Right cardiac atrium (tissue), 5 donors: ENCODE measurements at regions not wholly inside any gene's neighbourhood (a gene's known extent, or its start where the extent isn't known, plus 50 kb on each side); places are given as distances from the start of the nearest gene placed in this dataset.
"Not testable (repeated sequence)": the region's sequence is repeated elsewhere in the genome, so short reads cannot be mapped to it uniquely, and the experiment has no call there.

Experiments
- ATAC-seq, 2 donors: fragments of 200-7000 bp; cut with Tn5 transposase; one replicate each; pipeline versions ENCODE4 v1.8.0 to v1.9.1; 2020; ENCODE audit warnings: moderate library complexity in 2 of 2, mild to moderate bottlenecking in 1 of 2
- DNase-seq, 3 donors: peaks; one replicate each; pipeline ENCODE4 v3.0.0-alpha.2; 2020
- H3K27ac ChIP-seq: one replicate; pipeline ENCODE4 v1.5.1; 2013; ENCODE audit warnings: mild to moderate bottlenecking, low read length, control low read depth, moderate library complexity
- H3K27me3 ChIP-seq: one replicate; pipeline ENCODE4 v1.6.1; 2013; ENCODE audit not compliant: control insufficient read depth, insufficient read depth
- H3K4me1 ChIP-seq: one replicate; pipeline ENCODE4 v1.6.1; 2013; ENCODE audit warnings: low read length; ENCODE audit not compliant: control insufficient read depth, insufficient read depth
- H3K4me3 ChIP-seq: one replicate; pipeline ENCODE4 v1.5.1; 2013; ENCODE audit warnings: low read length, control low read depth
- H3K9me3 ChIP-seq: one replicate; pipeline ENCODE4 v1.6.1; 2013; ENCODE audit warnings: low read length; ENCODE audit not compliant: control insufficient read depth
- WGBS: extraction: QIAGEN DNeasy Blood & Tissue Kit; methylation state at CpG from one replicate; pipeline ENCODE4 v1.1.7; 2013; 5-methylcytosine and 5-hydroxymethylcytosine counted together
- intact Hi-C, 4 donors: fragments of 100-400 bp; cut with DNase I; formaldehyde crosslinking; loops; one replicate each; pipeline versions ENCODE4 v1.11.0 to v1.14.0; 2022 to 2023
- donor health status: healthy with polysubstance abuse.
- donor health status: DM: no; HTN: yes; CAD: no.
- donor health status: DM: no; HTN: no; CAD: no.
- donor health status: DM: no; HTN: yes; CAD: no; lungs with severe emphysema.
- donor health status: DM: yes; HTN: yes; CAD: no.

GRCh38 chr18:34509879-34510586, 200.1 kb upstream of the DTNA start:
- Histone ChIP-seq H3K4me1 (peaks cover 4% of the 10 kb centered on the region), H3K9me3 (no peaks in the 10 kb centered on the region), H3K27ac (no peak overlapping the region), H3K4me3 (no peak overlapping the region), H3K27me3 (no peaks in the 10 kb centered on the region)
- DNase-seq (no peak), ATAC-seq (no peak)
- intact Hi-C loops = no loop called here
- WGBS = 86% methylated on average over 7 of the region's 7 CpGs

GRCh38 chr18:34510926-34511325, 199.2 kb upstream of the DTNA start:
- DNase-seq (no peak), ATAC-seq (no peak)
- H3K27ac ChIP-seq = no peak overlapping the region
- intact Hi-C loops = no loop called here
- peaks cover 4% of the 10 kb centered on the region for H3K4me1 ChIP-seq
- no peaks in the 10 kb centered on the region for H3K27me3 ChIP-seq
- H3K4me3 ChIP-seq = no peak overlapping the region
- H3K9me3 ChIP-seq = no peaks in the 10 kb centered on the region
- WGBS = 60% methylated on average over 1 of the region's 1 CpG

GRCh38 chr18:34511435-34511834, 198.7 kb upstream of the DTNA start:
- H3K27me3 ChIP-seq = no peaks in the 10 kb centered on the region
- intact Hi-C loops = no loop called here
- ATAC-seq (no peak), DNase-seq (no peak)
- H3K4me1 ChIP-seq = peaks cover 2% of the 10 kb centered on the region
- no peak overlapping the region for H3K27ac ChIP-seq
- H3K9me3 ChIP-seq = no peaks in the 10 kb centered on the region
- H3K4me3 ChIP-seq = no peak overlapping the region

- no peaks in the 10 kb centered on the region for H3K27me3 ChIP-seq
- DNase-seq (no peak), ATAC-seq (no peak)
- H3K4me1 ChIP-seq = peaks cover 2% of the 10 kb centered on the region
- no peak overlapping the region for H3K27ac ChIP-seq
- intact Hi-C loops = no loop called here
- no peaks in the 10 kb centered on the region for H3K9me3 ChIP-seq
- no peak overlapping the region for H3K4me3 ChIP-seq
These were observed 198.2 kb upstream of the DTNA start for GRCh38 chr18:34511879-34512278.

- 91% methylated on average over 1 of the region's 1 CpG for WGBS
- H3K27ac ChIP-seq = no peak overlapping the region
- no peak for ATAC-seq
- H3K4me1 ChIP-seq = peaks cover 2% of the 10 kb centered on the region
- no peak for DNase-seq
- H3K4me3 ChIP-seq = no peak overlapping the region
- no peaks in the 10 kb centered on the region for H3K27me3 ChIP-seq
- intact Hi-C loops = no loop called here
- no peaks in the 10 kb centered on the region for H3K9me3 ChIP-seq
These were observed 195.9 kb upstream of the DTNA start for GRCh38 chr18:34514238-34514637.

GRCh38 chr18:34514957-34515356, 195.1 kb upstream of the DTNA start:
- no peaks in the 10 kb centered on the region for H3K27me3 ChIP-seq
- H3K9me3 ChIP-seq = no peaks in the 10 kb centered on the region
- no peak overlapping the region for H3K27ac ChIP-seq
- DNase-seq (no peak), ATAC-seq (no peak)
- H3K4me1 ChIP-seq = peaks cover 2% of the 10 kb centered on the region
- no peak overlapping the region for H3K4me3 ChIP-seq
- 74% methylated on average over 1 of the region's 1 CpG for WGBS
- intact Hi-C loops = no loop called here

- intact Hi-C loops = not testable (repeated sequence)
These were observed 193.7 kb upstream of the DTNA start for GRCh38 chr18:34516355-34516754.

GRCh38 chr18:34516996-34517395, 193.1 kb upstream of the DTNA start:
- H3K27me3 ChIP-seq, H3K4me1 ChIP-seq, DNase-seq, H3K4me3 ChIP-seq, H3K9me3 ChIP-seq, intact Hi-C loops, ATAC-seq, H3K27ac ChIP-seq: not testable (repeated sequence)
- WGBS = 79% methylated on average over 2 of the region's 2 CpGs

More at GRCh38 chr18:34516355-34516754, 193.7 kb upstream of the DTNA start:
- DNase-seq, H3K27me3 ChIP-seq, H3K9me3 ChIP-seq, H3K27ac ChIP-seq, ATAC-seq, H3K4me3 ChIP-seq, H3K4me1 ChIP-seq: not testable (repeated sequence)
- 82% methylated on average over 9 of the region's 9 CpGs for WGBS

- H3K4me3 ChIP-seq = no peak overlapping the region
- no peak for DNase-seq
- peaks cover 3% of the 10 kb centered on the region for H3K4me1 ChIP-seq
- intact Hi-C loops = no loop called here
- H3K9me3 ChIP-seq = no peaks in the 10 kb centered on the region
- no peaks in the 10 kb centered on the region for H3K27me3 ChIP-seq
- no peak for ATAC-seq
- 76% methylated on average over 2 of the region's 2 CpGs for WGBS
- H3K27ac ChIP-seq = no peak overlapping the region
These were observed 189.1 kb upstream of the DTNA start for GRCh38 chr18:34521040-34521439.

GRCh38 chr18:34522603-34523002, 187.5 kb upstream of the DTNA start:
- ATAC-seq = no peak
- 57% methylated on average over 3 of the region's 3 CpGs for WGBS
- Histone ChIP-seq H3K9me3 (no peaks in the 10 kb centered on the region), H3K4me1 (peaks cover 3% of the 10 kb centered on the region), H3K4me3 (no peak overlapping the region), H3K27me3 (no peaks in the 10 kb centered on the region), H3K27ac (no peak overlapping the region)
- intact Hi-C loops = no loop called here
- peak in 2 of 3 donors; percentile 10 to 47 for DNase-seq

GRCh38 chr18:34525244-34525643, 184.9 kb upstream of the DTNA start:
- H3K27me3 ChIP-seq = no peaks in the 10 kb centered on the region
- DNase-seq (no peak), ATAC-seq (no peak)
- no peaks in the 10 kb centered on the region for H3K9me3 ChIP-seq
- peaks cover 3% of the 10 kb centered on the region for H3K4me1 ChIP-seq
- 71% methylated on average over 2 of the region's 2 CpGs for WGBS
- H3K27ac ChIP-seq = no peak overlapping the region
- intact Hi-C loops = no loop called here
- H3K4me3 ChIP-seq = no peak overlapping the region

GRCh38 chr18:34528177-34528576, 181.9 kb upstream of the DTNA start:
- ATAC-seq = no peak
- no peak overlapping the region for H3K27ac ChIP-seq
- WGBS = 98% methylated on average over 3 of the region's 3 CpGs
- intact Hi-C loops = no loop called here
- peaks cover 3% of the 10 kb centered on the region for H3K4me1 ChIP-seq
- H3K4me3 ChIP-seq = no peak overlapping the region
- no peak for DNase-seq
- no peaks in the 10 kb centered on the region for H3K9me3 ChIP-seq
- no peaks in the 10 kb centered on the region for H3K27me3 ChIP-seq
